Gastrocnemius medialis (tissue), 4 donors: ENCODE measurements at regions not wholly inside any gene's neighbourhood (a gene's known extent, or its start where the extent isn't known, plus 50 kb on each side); places are given as distances from the start of the nearest gene placed in this dataset.

ENCODE experiments used
- ATAC-seq, 2 donors: fragments of 150-250 bp; one replicate each; pipeline ENCODE4 v1.9.1; 2016
- DNase-seq, 2 donors: peaks; one replicate each; pipeline ENCODE4 v3.0.0-alpha.2; 2019
- H3K27ac ChIP-seq, 4 donors: fragments of 200-600 bp; sonication (generic); 1 replicate in 1 of 4; 2 replicates in 3 of 4; pipeline ENCODE4 v1.5.1; 2016 to 2018; ENCODE audit warnings: mild to moderate bottlenecking in 2 of 4, moderate library complexity in 1 of 4
- H3K27me3 ChIP-seq, 3 donors: fragments of 200-600 bp; sonication (generic) in 2 of 3; 1 replicate in 1 of 3; 2 replicates in 2 of 3; pipeline versions ENCODE4 v1.5.1 to v1.6.0; 2016 to 2019; ENCODE audit warnings: mild to moderate bottlenecking in 1 of 3, moderate library complexity in 1 of 3
- H3K36me3 ChIP-seq, 2 donors: fragments of 200-600 bp; sonication (generic) in 1 of 2; one replicate each; pipeline ENCODE4 v1.5.1; 2017 to 2018
- H3K4me1 ChIP-seq, 2 donors: fragments of 200-600 bp; sonication (generic) in 1 of 2; one replicate each; pipeline ENCODE4 v1.5.1; 2016 to 2017; ENCODE audit warnings: mild to moderate bottlenecking in 2 of 2
- H3K4me3 ChIP-seq, 4 donors: fragments of 200-600 bp; sonication (generic) in 3 of 4; 1 replicate in 1 of 4; 2 replicates in 3 of 4; pipeline ENCODE4 v1.5.1; 2016 to 2019; ENCODE audit warnings: mild to moderate bottlenecking in 2 of 4
- H3K9me3 ChIP-seq, 3 donors: fragments of 200-600 bp; sonication (generic) in 2 of 3; 1 replicate in 1 of 3; 2 replicates in 2 of 3; pipeline ENCODE4 v1.5.1; 2016 to 2019
- POLR2A ChIP-seq, 2 donors: fragments of 450-650 bp; IDR thresholded peaks; one replicate each; pipeline ENCODE4 v1.6.1; 2017; ENCODE audit warnings: antibody characterized with exemption in 2 of 2, mild to moderate bottlenecking in 2 of 2, moderate library complexity in 2 of 2
- in situ Hi-C, 4 donors: fragments of 200-750 bp; cut with MboI; loops; one replicate each; pipeline versions ENCODE4 v1.15.0 to v1.8.0; 2017; ENCODE audit warnings: low sequenced_read_pairs in 4 of 4
- intact Hi-C: fragments of 100-400 bp; cut with DNase I; formaldehyde crosslinking; loops from one replicate; pipeline ENCODE4 v1.15.1; 2023; ENCODE audit warnings: low total_unique reads
- TF ChIP-seq, protein P1 (sequence below), 5 experiments: fragments of 450-650 bp in 3 of 5; fragments of 200-600 bp in 2 of 5; sonication (generic) in 2 of 5; IDR thresholded peaks in 4 of 5; conservative IDR thresholded peaks in 1 of 5; 1 replicate in 4 of 5; 2 replicates in 1 of 5; pipeline ENCODE4 v1.5.1; 2016 to 2019; ENCODE audit warnings: antibody characterized with exemption in 5 of 5, mild to moderate bottlenecking in 3 of 5, moderate library complexity in 3 of 5

GRCh38 chr18:27627927-27628326, 442.8 kb upstream of the CHST9 start:
- Histone ChIP-seq H3K27ac (no peak overlapping the region), H3K36me3 (no peaks in the 10 kb centered on the region), H3K9me3 (no peaks in the 10 kb centered on the region), H3K4me1 (no peaks in the 10 kb centered on the region), H3K27me3 (no peaks in the 10 kb centered on the region), H3K4me3 (no peak overlapping the region)
- DNase-seq (no peak), ATAC-seq (no peak)
- in situ Hi-C loops (no loop called here), intact Hi-C loops (no loop called here)
- TF ChIP-seq, protein P1, sequence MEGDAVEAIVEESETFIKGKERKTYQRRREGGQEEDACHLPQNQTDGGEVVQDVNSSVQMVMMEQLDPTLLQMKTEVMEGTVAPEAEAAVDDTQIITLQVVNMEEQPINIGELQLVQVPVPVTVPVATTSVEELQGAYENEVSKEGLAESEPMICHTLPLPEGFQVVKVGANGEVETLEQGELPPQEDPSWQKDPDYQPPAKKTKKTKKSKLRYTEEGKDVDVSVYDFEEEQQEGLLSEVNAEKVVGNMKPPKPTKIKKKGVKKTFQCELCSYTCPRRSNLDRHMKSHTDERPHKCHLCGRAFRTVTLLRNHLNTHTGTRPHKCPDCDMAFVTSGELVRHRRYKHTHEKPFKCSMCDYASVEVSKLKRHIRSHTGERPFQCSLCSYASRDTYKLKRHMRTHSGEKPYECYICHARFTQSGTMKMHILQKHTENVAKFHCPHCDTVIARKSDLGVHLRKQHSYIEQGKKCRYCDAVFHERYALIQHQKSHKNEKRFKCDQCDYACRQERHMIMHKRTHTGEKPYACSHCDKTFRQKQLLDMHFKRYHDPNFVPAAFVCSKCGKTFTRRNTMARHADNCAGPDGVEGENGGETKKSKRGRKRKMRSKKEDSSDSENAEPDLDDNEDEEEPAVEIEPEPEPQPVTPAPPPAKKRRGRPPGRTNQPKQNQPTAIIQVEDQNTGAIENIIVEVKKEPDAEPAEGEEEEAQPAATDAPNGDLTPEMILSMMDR (IDR thresholded peaks at IDR 0.05 in 4 of 5, conservative IDR thresholded peaks at IDR 0.05 in 1 of 5) = no peak
- no peak for TF ChIP-seq POLR2A (IDR thresholded peaks at IDR 0.05)

GRCh38 chr18:27621236-27621890, 436.3 kb upstream of the CHST9 start:
- Histone ChIP-seq H3K36me3 (no peaks in the 10 kb centered on the region), H3K4me1 (no peaks in the 10 kb centered on the region), H3K4me3 (no peak overlapping the region), H3K27me3 (no peaks in the 10 kb centered on the region), H3K9me3 (no peaks in the 10 kb centered on the region), H3K27ac (no peak overlapping the region)
- no peak for TF ChIP-seq POLR2A (IDR thresholded peaks at IDR 0.05)
- TF ChIP-seq, protein P1 (IDR thresholded peaks at IDR 0.05 in 4 of 5, conservative IDR thresholded peaks at IDR 0.05 in 1 of 5) = no peak
- in situ Hi-C loops = no loop called here
- no peak for ATAC-seq
- no peak for DNase-seq
- intact Hi-C loops = no loop called here

- intact Hi-C loops = no loop called here
- TF ChIP-seq, protein P1 (IDR thresholded peaks at IDR 0.05 in 4 of 5, conservative IDR thresholded peaks at IDR 0.05 in 1 of 5) = no peak
- no peak for TF ChIP-seq POLR2A (IDR thresholded peaks at IDR 0.05)
- in situ Hi-C loops = no loop called here
- no peaks in the 10 kb centered on the region for H3K9me3 ChIP-seq
- no peak overlapping the region for H3K27ac ChIP-seq
- no peak overlapping the region for H3K4me3 ChIP-seq
- no peaks in the 10 kb centered on the region for H3K27me3 ChIP-seq
- ATAC-seq (no peak), DNase-seq (no peak)
- H3K36me3 ChIP-seq = no peaks in the 10 kb centered on the region
- H3K4me1 ChIP-seq = no peaks in the 10 kb centered on the region
These were observed 434.8 kb upstream of the CHST9 start for GRCh38 chr18:27619906-27620305.

- H3K9me3 ChIP-seq = no peaks in the 10 kb centered on the region
- TF ChIP-seq, protein P1 (IDR thresholded peaks at IDR 0.05 in 4 of 5, conservative IDR thresholded peaks at IDR 0.05 in 1 of 5) = no peak
- no peak for TF ChIP-seq POLR2A (IDR thresholded peaks at IDR 0.05)
- H3K27me3 ChIP-seq = no peaks in the 10 kb centered on the region
- no peak for ATAC-seq
- no peaks in the 10 kb centered on the region for H3K4me1 ChIP-seq
- in situ Hi-C loops = no loop called here
- no peak overlapping the region for H3K27ac ChIP-seq
- H3K4me3 ChIP-seq = no peak overlapping the region
- no peak for DNase-seq
- H3K36me3 ChIP-seq = no peaks in the 10 kb centered on the region
- intact Hi-C loops = no loop called here
These were observed 434.1 kb upstream of the CHST9 start for GRCh38 chr18:27619090-27619772.
